ENCODE measurements at regions not wholly inside any gene's neighbourhood (a gene's known extent, or its start where the extent isn't known, plus 50 kb on each side); places are given as distances from the start of the nearest gene placed in this dataset.

DNA sequence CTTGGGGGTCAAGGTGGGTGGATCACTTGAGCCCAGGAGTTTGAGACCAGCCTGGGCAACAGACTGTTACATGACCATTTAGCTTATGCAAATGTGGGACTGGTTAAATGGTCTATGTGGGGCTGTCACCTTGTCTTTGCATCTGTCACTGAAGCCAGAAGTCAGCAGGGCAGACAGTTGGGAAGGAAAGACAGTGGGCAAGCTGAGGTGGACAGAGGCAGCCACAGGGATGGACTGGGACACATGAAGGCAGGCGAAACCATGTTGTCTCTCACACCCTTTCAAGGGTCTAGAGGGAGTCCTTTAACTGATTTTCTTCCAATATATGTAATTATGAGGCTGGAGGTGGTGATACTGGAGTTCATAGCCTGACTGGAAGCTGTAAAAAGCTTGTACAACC is 426.4 kb downstream of the TMEM121 start:
- TF ChIP-seq CTCF (IDR thresholded peaks at IDR 0.05), result no peak
- no peak for TF ChIP-seq POLR2A (IDR thresholded peaks at IDR 0.05)

Data from testis (tissue), 2 donors.